ENCODE measurements at regions not wholly inside any gene's neighbourhood (a gene's known extent, or its start where the extent isn't known, plus 50 kb on each side); places are given as distances from the start of the nearest gene placed in this dataset.

- WGBS, 2 experiments (ENCODE audit: extremely low coverage in 2 of 2, insufficient read length in 1 of 2) = 71% methylated on average over 1 of the region's 3 CpGs; no CpG with 5 or more reads in 1 of the 2 experiments
- Histone ChIP-seq H3K4me2 (ENCODE audit: low read depth, low read length) (no peak overlapping the region), H3K36me3 (ENCODE audit: control insufficient read depth, insufficient read depth, low read length) (no peaks in the 10 kb centered on the region), H3K4me3 (ENCODE audit: insufficient read depth, low read depth, low read length) (no peak overlapping the region), H4K20me1 (ENCODE audit: insufficient read depth, low read length) (no peaks in the 10 kb centered on the region), H3K27me3 (ENCODE audit: control insufficient read depth, insufficient read depth, low read length) (no peaks in the 10 kb centered on the region), H2AFZ (replicated peaks; ENCODE audit: low read length, poor library complexity) (no peak overlapping the region), H4K5ac (ENCODE audit: low read depth, low read length) (no peak overlapping the region), H3K18ac (ENCODE audit: low read depth, low read length) (no peak overlapping the region), H3K4me1 (ENCODE audit: control insufficient read depth, insufficient read depth, low read length) (no peaks in the 10 kb centered on the region), H3K4ac (ENCODE audit: low read depth, low read length) (no peak overlapping the region), H3K79me1 (ENCODE audit: low read depth in 1 of 2, low read length in 2 of 2) (no peaks in the 10 kb centered on the region), H4K91ac (ENCODE audit: insufficient read depth, low read depth, low read length) (no peak overlapping the region), H3K27ac (ENCODE audit: insufficient read depth, low read length) (no peak overlapping the region), H2BK20ac (ENCODE audit: low read depth, low read length) (no peak overlapping the region), H3K9me3 (ENCODE audit: control insufficient read depth, insufficient read depth, low read length) (no peaks in the 10 kb centered on the region), H3K23ac (ENCODE audit: low read depth, low read length) (no peak overlapping the region), H2AK9ac (replicated peaks; ENCODE audit: low read depth, low read length, poor library complexity) (no peak overlapping the region), H3K9me1 (ENCODE audit: insufficient read depth, low read length) (no peaks in the 10 kb centered on the region), H2BK15ac (ENCODE audit: low read depth, low read length) (no peak overlapping the region), H2BK5ac (ENCODE audit: low read depth, low read length, poor library complexity, severe bottlenecking) (no peak overlapping the region), H4K8ac (ENCODE audit: low read depth in 2 of 2, low read length in 2 of 2) (no peak overlapping the region), H2AK5ac (ENCODE audit: low read depth, low read length) (no peak overlapping the region), H3K14ac (replicated peaks; ENCODE audit: low read depth, low read length) (no peak overlapping the region), H3K56ac (ENCODE audit: extremely low read depth, insufficient read depth, low read length) (no peak overlapping the region), H3K9ac (ENCODE audit: low read depth, low read length) (no peak overlapping the region), H2BK120ac (ENCODE audit: low read depth, low read length) (no peak overlapping the region)
- dilution Hi-C loops (cut with HindIII; ENCODE audit: low sequenced_read_pairs, unreplicated experiment) = no loop called here
- no TSS peak for BruUV-seq (replicated peaks)
- TF ChIP-seq MXI1 (IDR thresholded peaks at IDR 0.05; ENCODE audit: borderline replicate concordance, low read depth, low read length) (no peak), RFX5 (IDR thresholded peaks at IDR 0.05; ENCODE audit: low read depth, low read length) (no peak), RAD21 (IDR thresholded peaks at IDR 0.05; ENCODE audit: low read length) (no peak)
- no peak for DNase-seq
- ChIA-PET POLR2A (ENCODE audit: unreplicated experiment) (no interaction called here), CTCF (no interaction called here)
- in situ Hi-C loops (cut with MboI; ENCODE audit: low sequenced_read_pairs) = no loop called here
- ATAC-seq (ENCODE audit: low read depth) = no peak
- intact Hi-C loops (cut with micrococcal nuclease) = no loop called here
Measured at GRCh38 chr9:75246949-75247348, 158.6 kb downstream of the OSTF1 start.
